ENCODE measurements at regions not wholly inside any gene's neighbourhood (a gene's known extent, or its start where the extent isn't known, plus 50 kb on each side); places are given as distances from the start of the nearest gene placed in this dataset.

- H3K36me3 ChIP-seq (ENCODE audit: control insufficient read depth in 1 of 2, insufficient read depth in 2 of 2, low read length in 2 of 2), result no peaks in the 10 kb centered on the region
- no peak overlapping the region for H3K27ac ChIP-seq (ENCODE audit: low read depth, low read length)
- ChIA-PET CTCF (interaction anchor here (0.6 kb wide), 1 partner anchor 10 kb away, joined by 3 read pairs; no protein-coding TSS in a partner anchor), RAD21 (ENCODE audit: low non-redundant PET in 1 of 2, low total read pairs in 2 of 2, uncharacterized antibody in 2 of 2, unreplicated experiment in 2 of 2) (no interaction called here), POLR2A (no interaction called here)
- TF ChIP-seq, protein P1, sequence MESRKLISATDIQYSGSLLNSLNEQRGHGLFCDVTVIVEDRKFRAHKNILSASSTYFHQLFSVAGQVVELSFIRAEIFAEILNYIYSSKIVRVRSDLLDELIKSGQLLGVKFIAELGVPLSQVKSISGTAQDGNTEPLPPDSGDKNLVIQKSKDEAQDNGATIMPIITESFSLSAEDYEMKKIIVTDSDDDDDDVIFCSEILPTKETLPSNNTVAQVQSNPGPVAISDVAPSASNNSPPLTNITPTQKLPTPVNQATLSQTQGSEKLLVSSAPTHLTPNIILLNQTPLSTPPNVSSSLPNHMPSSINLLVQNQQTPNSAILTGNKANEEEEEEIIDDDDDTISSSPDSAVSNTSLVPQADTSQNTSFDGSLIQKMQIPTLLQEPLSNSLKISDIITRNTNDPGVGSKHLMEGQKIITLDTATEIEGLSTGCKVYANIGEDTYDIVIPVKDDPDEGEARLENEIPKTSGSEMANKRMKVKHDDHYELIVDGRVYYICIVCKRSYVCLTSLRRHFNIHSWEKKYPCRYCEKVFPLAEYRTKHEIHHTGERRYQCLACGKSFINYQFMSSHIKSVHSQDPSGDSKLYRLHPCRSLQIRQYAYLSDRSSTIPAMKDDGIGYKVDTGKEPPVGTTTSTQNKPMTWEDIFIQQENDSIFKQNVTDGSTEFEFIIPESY (IDR thresholded peaks at IDR 0.05; ENCODE audit: extremely low read depth, insufficient replicate concordance, low read length), result no peak
- TF ChIP-seq SRF (IDR thresholded peaks at IDR 0.05; ENCODE audit: low read depth) (no peak), POLR2A (IDR thresholded peaks at IDR 0.05; ENCODE audit: borderline replicate concordance, extremely low read depth, insufficient read depth, insufficient read length) (no peak), REST (IDR thresholded peaks at IDR 0.05; ENCODE audit: low read depth) (no peak), EZH2phosphoT487 (IDR thresholded peaks at IDR 0.05; ENCODE audit: borderline replicate concordance) (no peak), SIN3A (IDR thresholded peaks at IDR 0.05; ENCODE audit: low read depth) (no peak), EZH2 (IDR thresholded peaks at IDR 0.05) (no peak), ATF3 (IDR thresholded peaks at IDR 0.05) (no peak), CTCF (IDR thresholded peaks at IDR 0.05 in 2 of 3, conservative IDR thresholded peaks at IDR 0.05 in 1 of 3; ENCODE audit: borderline replicate concordance in 1 of 3, insufficient read depth in 1 of 3, low read depth in 2 of 3, low read length in 2 of 3) (no peak), JUND (IDR thresholded peaks at IDR 0.05) (no peak), POLR2AphosphoS5 (IDR thresholded peaks at IDR 0.05; ENCODE audit: low read depth, low read length) (no peak), YY1 (IDR thresholded peaks at IDR 0.05; ENCODE audit: extremely low read depth, insufficient replicate concordance, low read depth, low read length) (no peak), CEBPB (IDR thresholded peaks at IDR 0.05; ENCODE audit: low read depth) (no peak), CBX3 (IDR thresholded peaks at IDR 0.05; ENCODE audit: low read depth) (no peak), EGR1 (IDR thresholded peaks at IDR 0.05; ENCODE audit: low read depth) (no peak)
- no peaks in the 10 kb centered on the region for H3K9me2 ChIP-seq (ENCODE audit: insufficient read depth)
- H4K20me1 ChIP-seq (ENCODE audit: insufficient read depth), result no peaks in the 10 kb centered on the region
- no peaks in the 10 kb centered on the region for H3K4me1 ChIP-seq (ENCODE audit: control insufficient read depth in 1 of 2, insufficient read depth in 2 of 2, low read length in 2 of 2)
- no peak overlapping the region for H3K4me2 ChIP-seq (ENCODE audit: low read length)
- intact Hi-C loops (cut with micrococcal nuclease), result no loop called here
- no peak overlapping the region for H3K9ac ChIP-seq (ENCODE audit: low read length)
- H3K9me3 ChIP-seq (ENCODE audit: control insufficient read depth in 1 of 2, insufficient read depth in 1 of 2, low read depth in 1 of 2, low read length in 2 of 2), result no peaks in the 10 kb centered on the region
- ATAC-seq (no peak), DNase-seq (ENCODE audit: low read depth, low spot score) (no peak)
- no TSS peak for BruUV-seq (replicated peaks)
- H3K79me2 ChIP-seq (ENCODE audit: insufficient read depth, low read length), result no peaks in the 10 kb centered on the region
- H2AFZ ChIP-seq (ENCODE audit: low read depth, low read length, poor library complexity, severe bottlenecking), result no peak overlapping the region
- H3K27me3 ChIP-seq (ENCODE audit: insufficient read depth, low read length), result peaks cover 3% of the 10 kb centered on the region; the same call in 1 of the 2 replicates
- H3K4me3 ChIP-seq (replicated peaks in 1 of 2; ENCODE audit: low read depth in 1 of 2, low read length in 2 of 2), result no peak overlapping the region
These were observed 75.4 kb upstream of the ZNF423 start for GRCh38 chr16:49931266-49931665.

Measured in HCT116 (cell line).